Left ventricle myocardium inferior (tissue), 1 donor: ENCODE measurements at regions not wholly inside any gene's neighbourhood (a gene's known extent, or its start where the extent isn't known, plus 50 kb on each side); places are given as distances from the start of the nearest gene placed in this dataset.
"Not testable (repeated sequence)": the region's sequence is repeated elsewhere in the genome, so short reads cannot be mapped to it uniquely, and the experiment has no call there.

Source experiments
- DNase-seq: peaks from one replicate; pipeline ENCODE4 v3.0.0-alpha.2; 2020
- H3K27ac ChIP-seq: fragments of 200-600 bp; replicated peaks from 2 replicates; pipeline ENCODE4 v1.8.0; 2021
- H3K27me3 ChIP-seq: fragments of 200-600 bp; 2 replicates; pipeline ENCODE4 v1.8.0; 2021; ENCODE audit warnings: low read depth
- H3K36me3 ChIP-seq: fragments of 200-600 bp; 2 replicates; pipeline ENCODE4 v1.8.0; 2021
- H3K4me1 ChIP-seq: fragments of 200-600 bp; 2 replicates; pipeline ENCODE4 v1.8.0; 2021
- H3K4me3 ChIP-seq: fragments of 200-600 bp; 2 replicates; pipeline ENCODE4 v1.8.0; 2021; ENCODE audit warnings: mild to moderate bottlenecking, moderate library complexity
- H3K9me3 ChIP-seq: fragments of 200-600 bp; replicated peaks from 2 replicates; pipeline ENCODE4 v1.8.0; 2021
- CTCF ChIP-seq: fragments of 200-600 bp; IDR thresholded peaks from 2 replicates; pipeline ENCODE4 v1.8.0; 2021; ENCODE audit warnings: antibody characterized with exemption, mild to moderate bottlenecking, borderline replicate concordance
- intact Hi-C: fragments of 100-400 bp; cut with micrococcal nuclease; formaldehyde crosslinking; loops from one replicate; pipeline ENCODE4 v1.11.0; 2022
- donor health status: DM: no; HTN: yes; CAD: no; lungs with severe emphysema.

- no peak for DNase-seq
- no peak for TF ChIP-seq CTCF
- Histone ChIP-seq H3K27ac (no peak overlapping the region), H3K27me3 (peaks cover 18% of the 10 kb centered on the region), H3K4me3 (no peak overlapping the region), H3K9me3 (no peaks in the 10 kb centered on the region), H3K4me1 (peaks cover 8% of the 10 kb centered on the region), H3K36me3 (no peaks in the 10 kb centered on the region)
- intact Hi-C loops = no loop called here
These were observed 207.6 kb upstream of the PRKCQ start for GRCh38 chr10:6787718-6788117.

GRCh38 chr10:6787091-6787490 is 207.0 kb upstream of the PRKCQ start:
- no peak for DNase-seq
- Histone ChIP-seq H3K4me3 (no peak overlapping the region), H3K4me1 (peaks cover 8% of the 10 kb centered on the region), H3K36me3 (no peaks in the 10 kb centered on the region), H3K27ac (no peak overlapping the region), H3K9me3 (no peaks in the 10 kb centered on the region), H3K27me3 (peaks cover 14% of the 10 kb centered on the region)
- TF ChIP-seq CTCF = no peak
- intact Hi-C loops = no loop called here

- H3K9me3 ChIP-seq = no peaks in the 10 kb centered on the region
- DNase-seq = no peak
- H3K4me1 ChIP-seq = peaks cover 8% of the 10 kb centered on the region
- peak; percentile 45 for TF ChIP-seq CTCF
- peaks cover 16% of the 10 kb centered on the region for H3K27me3 ChIP-seq
- intact Hi-C loops = no loop called here
- no peak overlapping the region for H3K4me3 ChIP-seq
- no peak overlapping the region for H3K27ac ChIP-seq
- H3K36me3 ChIP-seq = no peaks in the 10 kb centered on the region
These were observed 206.5 kb upstream of the PRKCQ start for GRCh38 chr10:6786579-6787031.

- H3K4me1 ChIP-seq, intact Hi-C loops, H3K27ac ChIP-seq, H3K4me3 ChIP-seq, H3K9me3 ChIP-seq, DNase-seq, H3K36me3 ChIP-seq: not testable (repeated sequence)
- peaks cover 15% of the 10 kb centered on the region for H3K27me3 ChIP-seq
These were observed 204.4 kb upstream of the PRKCQ start for GRCh38 chr10:6784429-6784828.

- no peak overlapping the region for H3K4me3 ChIP-seq
- no peak overlapping the region for H3K27ac ChIP-seq
- H3K4me1 ChIP-seq = peaks cover 8% of the 10 kb centered on the region
- no peaks in the 10 kb centered on the region for H3K9me3 ChIP-seq
- intact Hi-C loops = no loop called here
- DNase-seq = no peak
- no peak for TF ChIP-seq CTCF
- H3K27me3 ChIP-seq = peaks cover 13% of the 10 kb centered on the region
- no peaks in the 10 kb centered on the region for H3K36me3 ChIP-seq
These were observed 203.4 kb upstream of the PRKCQ start for GRCh38 chr10:6783471-6783870.

- H3K9me3 ChIP-seq = no peaks in the 10 kb centered on the region
- H3K27ac ChIP-seq = no peak overlapping the region
- H3K27me3 ChIP-seq = peaks cover 24% of the 10 kb centered on the region
- H3K4me3 ChIP-seq = no peak overlapping the region
- H3K36me3 ChIP-seq = no peaks in the 10 kb centered on the region
- intact Hi-C loops = no loop called here
- peaks cover 8% of the 10 kb centered on the region for H3K4me1 ChIP-seq
- no peak for TF ChIP-seq CTCF
- no peak for DNase-seq
These were observed 202.3 kb upstream of the PRKCQ start for GRCh38 chr10:6782378-6782777.
